Cerebellar cortex (tissue), 1 donor: ENCODE measurements at regions not wholly inside any gene's neighbourhood (a gene's known extent, or its start where the extent isn't known, plus 50 kb on each side); places are given as distances from the start of the nearest gene placed in this dataset.
"Not testable (repeated sequence)": the region's sequence is repeated elsewhere in the genome, so short reads cannot be mapped to it uniquely, and the experiment has no call there.

Experiments
- DNase-seq: peaks from one replicate; pipeline ENCODE4 v3.0.0-alpha.2; 2015; ENCODE audit warnings: low spot score

DNA sequence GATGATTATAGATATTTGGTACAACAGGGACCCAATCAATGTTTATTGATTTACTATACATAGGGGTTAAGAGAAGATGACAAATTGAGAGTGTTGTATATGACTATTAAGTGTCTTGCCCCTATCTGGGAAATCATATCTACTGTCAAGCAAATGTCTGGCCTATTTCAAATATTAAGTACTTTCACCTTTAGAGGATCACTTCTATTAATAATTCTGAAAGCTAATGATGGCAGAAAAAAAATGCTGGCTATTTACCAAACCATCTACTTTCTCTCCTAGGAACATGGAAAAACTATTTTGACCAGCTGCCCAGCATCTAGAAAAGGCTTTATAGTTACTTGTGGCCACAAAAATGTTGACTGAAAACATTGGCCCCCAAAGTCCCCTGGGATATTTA lies 632.3 kb upstream of the ZNF385D start:
- no peak for DNase-seq

DNA sequence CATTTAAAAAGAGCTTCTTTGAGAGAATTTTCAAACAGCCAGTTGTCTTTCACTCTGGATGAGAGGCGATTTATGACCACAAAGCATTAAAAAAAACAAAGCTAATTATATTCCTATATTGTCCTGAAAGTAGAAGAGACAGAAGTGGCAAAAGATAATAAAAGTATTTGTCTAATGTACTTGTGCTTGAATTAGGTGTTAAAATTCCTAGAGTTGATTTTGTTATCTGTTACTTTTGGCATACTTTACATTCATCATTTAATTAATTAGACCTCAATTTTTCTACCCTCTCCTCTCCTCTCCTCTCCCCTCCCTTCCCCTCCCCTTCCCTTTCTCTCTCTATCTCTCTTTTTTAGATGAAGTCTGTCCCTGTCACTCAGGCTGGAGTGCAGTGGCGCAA lies 635.1 kb upstream of the ZNF385D start:
- no peak for DNase-seq

DNA sequence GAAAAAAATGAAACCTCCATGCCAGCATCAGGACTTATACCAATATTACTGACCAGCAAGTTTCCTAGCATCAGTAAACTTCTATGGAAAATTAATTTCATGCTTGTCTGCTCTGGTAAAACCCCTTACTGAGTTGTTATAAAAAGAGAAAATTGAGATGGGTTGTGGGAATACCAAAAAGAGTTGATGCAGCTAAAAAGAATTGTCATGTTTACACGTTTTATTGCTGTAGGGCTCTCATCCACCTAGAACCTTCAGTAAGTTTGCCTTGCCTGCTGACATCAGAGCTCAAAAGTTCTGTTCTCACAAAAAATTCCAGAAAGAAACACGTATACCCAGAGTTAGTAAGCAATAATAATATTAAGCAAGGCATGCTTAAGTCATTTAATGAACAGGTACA lies 641.3 kb upstream of the ZNF385D start:
- DNase-seq, result peak; percentile 61

DNA sequence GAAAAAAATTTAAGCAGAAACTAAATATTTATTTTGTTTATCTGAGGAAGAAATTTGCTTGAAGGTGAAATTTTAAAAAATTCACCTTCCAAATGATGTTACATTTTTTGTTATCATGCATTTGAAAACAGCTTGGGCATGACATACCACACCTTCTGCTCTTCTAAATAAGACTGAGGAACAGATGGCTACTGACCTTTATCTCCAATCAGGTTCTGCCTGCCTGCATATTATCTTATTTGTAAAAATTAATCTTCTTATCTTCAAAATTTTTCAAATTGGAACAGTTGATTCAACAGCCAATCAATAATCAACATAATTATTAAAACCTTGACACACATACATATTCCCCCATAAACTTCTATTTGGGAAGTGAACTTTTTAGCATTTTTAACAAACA lies 641.8 kb upstream of the ZNF385D start:
- peak; percentile 90 for DNase-seq

DNA sequence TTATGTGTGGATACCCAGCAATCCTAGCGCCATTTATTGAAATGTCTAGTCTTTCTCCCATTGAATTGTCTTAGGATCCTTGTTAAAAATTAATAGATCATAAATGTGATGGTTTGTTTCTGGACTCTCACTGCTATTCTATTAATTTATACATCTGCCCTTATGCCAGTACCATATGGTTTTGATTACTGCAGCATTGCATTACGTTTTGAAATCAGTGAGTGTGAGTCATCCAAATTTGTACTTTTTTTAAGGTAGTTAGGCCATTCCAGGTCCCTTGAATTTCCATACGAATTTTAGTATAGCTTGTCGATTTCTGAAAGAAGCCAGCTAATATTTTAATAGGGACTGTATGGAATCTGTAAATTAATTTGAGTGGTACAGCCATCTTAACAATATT lies 648.6 kb upstream of the ZNF385D start:
- no peak for DNase-seq

DNA sequence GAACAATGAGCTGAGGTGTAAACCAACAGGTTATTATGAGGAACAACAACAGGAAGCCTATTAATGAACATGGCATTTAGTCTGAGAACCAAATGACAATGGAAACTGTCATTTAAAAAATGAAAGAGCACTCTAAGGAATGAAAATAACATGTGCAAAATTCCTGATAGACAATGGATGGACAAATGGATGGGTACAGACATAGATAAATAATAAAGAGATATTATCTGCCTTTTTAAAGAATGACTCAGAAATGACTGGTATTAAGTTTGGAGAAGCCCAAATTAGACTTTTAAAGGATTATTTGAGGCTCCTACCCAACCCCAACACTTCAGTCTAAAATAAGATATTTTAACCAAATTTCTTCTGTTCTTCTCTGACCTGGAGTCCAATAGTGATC lies 650.5 kb upstream of the ZNF385D start:
- no peak for DNase-seq

DNA sequence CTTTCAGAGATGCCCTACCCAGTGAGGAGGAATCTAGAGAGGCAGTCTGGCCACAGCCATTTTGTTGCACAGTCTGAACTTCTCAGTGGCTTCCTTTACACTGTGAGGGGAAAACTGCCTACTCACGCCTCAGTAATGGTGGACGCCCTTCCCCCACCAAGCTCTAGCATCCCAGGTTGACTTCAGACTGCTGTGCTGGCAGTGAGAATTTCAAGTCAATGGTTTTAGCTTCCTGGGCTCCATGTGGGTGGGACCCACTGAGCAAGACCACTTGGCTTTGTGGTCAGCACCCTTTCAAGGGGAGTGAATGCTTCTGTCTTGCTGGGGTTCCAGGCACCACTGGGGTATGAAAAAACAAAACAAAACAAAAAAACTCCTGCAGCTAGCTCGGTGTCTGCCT lies 663.2 kb upstream of the ZNF385D start:
- no peak for DNase-seq

DNA sequence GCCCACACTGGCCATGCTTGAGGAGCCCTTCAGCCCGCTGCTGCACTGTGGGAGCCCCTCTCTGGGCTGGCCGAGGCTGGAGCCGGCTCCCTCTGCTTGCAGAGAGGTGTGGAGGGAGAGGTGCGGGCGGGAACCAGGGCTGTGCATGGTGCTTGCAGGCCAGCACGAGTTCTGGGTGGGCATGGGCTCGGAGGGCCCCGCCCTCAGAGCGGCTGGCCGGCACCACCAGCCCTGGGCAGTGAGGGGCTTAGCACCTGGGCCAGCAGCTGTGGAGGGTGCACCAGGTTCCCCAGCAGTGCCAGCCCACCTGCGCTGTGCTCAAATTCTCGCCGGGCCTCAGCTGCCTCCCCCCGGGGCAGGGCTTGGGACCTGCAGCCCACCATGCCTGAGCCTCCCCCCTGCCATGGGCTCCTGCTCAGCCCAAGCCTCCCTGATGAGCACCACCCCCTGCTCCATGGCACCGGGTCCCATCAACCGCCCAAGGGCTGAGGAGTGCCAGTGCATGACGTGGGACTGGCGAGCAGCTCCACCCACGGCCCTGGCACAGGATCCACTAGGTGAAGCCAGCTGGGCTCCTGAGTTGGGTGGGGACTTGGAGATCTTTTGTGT lies 665.9 kb upstream of the ZNF385D start:
- not testable (repeated sequence) for DNase-seq

DNA sequence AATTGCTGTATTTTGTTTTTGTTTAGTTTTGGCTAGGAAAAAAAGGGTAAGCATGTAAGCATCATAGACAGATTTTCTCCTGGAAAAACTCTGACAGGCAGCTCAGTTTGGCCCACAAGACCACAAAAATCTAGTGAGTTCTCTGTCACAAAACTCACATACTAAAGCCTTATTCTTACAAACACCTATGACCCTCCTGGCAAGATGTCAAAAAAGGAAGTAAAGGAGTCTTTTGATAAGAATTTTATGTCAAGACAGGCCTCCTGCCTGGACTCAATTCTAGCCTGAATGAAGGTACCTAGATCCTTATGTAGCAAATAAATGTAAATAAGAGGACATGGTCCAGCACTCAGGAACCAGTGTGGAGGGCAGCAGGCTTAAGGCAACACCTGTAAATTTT lies 668.3 kb upstream of the ZNF385D start:
- no peak for DNase-seq

DNA sequence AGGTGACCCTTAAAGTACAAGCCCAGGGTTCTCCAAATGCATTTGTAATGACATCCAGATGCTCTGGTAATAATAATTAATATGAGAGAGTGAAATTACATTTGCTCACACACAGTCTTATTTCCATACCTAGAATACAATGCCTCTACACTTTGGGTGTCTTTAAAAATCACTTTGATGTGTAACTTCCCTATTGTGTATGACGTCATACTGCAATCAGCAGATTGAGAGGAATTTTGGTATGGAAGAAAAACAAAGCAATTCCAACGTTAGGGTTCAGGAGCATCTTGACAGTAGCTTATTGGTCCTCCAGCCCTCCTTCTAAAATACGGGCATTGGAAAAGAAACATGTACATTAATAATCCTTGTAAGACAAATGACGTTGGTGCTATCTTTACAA lies 670.6 kb upstream of the ZNF385D start:
- no peak for DNase-seq

DNA sequence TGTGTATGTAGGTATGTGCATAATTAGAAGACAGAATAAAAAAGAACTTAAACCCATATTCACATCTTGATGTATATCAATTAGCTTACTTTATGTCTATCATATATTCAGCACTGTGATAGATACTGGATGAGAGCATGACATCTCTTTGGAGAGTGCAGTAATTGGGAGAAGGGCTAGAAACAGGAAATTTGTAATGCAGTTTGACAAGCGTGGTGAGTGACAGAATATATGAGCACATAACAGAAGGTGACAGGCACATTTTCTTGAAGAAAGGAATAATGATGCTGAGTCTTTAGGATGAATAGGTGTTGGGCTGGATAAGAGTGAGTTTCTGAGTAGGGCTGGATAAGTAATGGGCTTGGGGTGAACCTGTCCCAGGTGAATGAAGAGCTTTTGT lies 680.3 kb upstream of the ZNF385D start:
- DNase-seq, result no peak

DNA sequence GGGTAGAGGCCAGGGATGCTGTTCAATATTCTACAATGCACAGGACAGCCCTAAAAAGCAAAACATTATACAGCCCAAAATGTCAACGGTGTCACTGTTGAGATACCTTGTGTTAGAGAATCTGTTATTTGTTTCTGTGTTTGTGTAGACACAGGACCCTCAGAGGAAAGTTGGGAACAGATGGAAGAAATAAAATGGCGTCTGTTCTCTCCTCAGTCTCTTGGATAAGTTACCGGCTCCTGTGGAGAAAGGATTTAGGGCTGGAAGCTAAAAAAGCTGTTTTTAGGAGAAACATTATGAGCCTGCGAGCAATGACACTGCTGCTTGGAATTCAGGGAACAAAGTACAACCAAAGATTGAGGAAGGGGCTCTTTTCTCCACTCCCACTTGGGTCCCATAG lies 688.6 kb upstream of the ZNF385D start:
- DNase-seq, result peak; percentile 86

DNA sequence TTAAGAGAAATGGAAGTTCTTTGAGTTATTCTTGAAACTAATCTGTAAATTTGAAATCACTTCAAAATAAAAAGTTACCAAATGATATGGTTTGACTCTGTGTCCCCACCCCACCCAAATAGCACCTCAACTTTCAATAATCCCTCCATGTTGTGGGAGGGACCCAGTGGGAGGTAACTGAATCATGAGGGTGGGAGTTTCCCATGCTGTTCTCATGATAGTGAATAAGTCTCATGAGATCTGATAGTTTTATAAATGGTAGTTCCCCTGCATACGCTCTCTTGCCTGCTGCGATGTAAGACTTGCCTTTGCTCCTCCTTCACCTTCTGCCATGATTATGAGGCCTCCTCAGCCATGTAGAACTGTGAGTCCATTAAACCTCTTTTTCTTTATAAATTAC lies 690.7 kb upstream of the ZNF385D start:
- no peak for DNase-seq

DNA sequence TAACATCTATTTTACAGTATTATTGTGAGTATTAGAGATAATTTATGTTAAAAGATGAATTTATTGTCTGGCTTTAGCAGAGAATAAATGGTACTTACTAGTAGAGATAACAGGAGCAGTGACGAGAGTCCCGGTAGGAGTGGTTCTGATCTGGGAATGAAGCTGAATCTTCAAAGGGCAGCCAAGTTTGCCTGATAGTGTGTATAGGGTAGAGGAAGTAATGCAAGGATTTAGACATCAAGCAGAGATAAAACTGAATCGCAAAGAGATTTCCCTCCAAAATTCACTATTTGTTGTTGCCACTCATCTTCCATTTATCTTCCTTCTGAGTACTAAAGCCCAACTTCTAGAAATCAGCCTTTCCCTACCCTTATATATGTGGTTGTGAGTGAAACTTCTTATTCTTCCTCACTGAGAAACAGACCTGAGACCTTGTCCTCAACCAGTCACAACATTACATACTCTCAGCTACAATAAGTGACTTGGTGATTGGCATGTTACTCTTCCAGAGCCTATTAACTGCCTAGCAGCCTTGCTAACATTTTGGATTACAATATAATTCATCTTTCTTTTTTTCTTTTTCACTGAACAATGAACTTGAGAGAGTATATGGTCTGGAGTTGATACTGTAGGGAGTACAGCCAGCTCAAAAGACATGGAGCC lies 692.7 kb upstream of the ZNF385D start:
- no peak for DNase-seq

DNA sequence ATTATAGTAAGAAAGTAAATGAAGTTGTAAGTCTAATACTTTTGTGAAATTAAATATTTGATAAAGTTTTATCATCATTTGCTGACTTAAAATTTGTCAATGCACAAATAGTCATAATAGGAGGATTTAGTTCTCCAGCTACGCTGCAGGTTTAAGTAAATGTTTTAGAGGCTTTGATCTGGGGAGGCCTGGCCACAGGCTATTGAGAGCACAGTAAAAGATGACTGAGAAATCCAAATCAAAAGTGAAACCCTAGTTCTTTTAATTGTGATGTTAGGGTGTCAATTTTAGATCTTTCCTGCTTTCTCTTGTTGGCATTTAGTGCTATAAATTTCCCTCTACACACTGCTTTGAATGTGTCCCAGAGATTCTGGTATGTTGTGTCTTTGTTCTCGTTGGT lies 694.3 kb upstream of the ZNF385D start:
- DNase-seq, result not testable (repeated sequence)

DNA sequence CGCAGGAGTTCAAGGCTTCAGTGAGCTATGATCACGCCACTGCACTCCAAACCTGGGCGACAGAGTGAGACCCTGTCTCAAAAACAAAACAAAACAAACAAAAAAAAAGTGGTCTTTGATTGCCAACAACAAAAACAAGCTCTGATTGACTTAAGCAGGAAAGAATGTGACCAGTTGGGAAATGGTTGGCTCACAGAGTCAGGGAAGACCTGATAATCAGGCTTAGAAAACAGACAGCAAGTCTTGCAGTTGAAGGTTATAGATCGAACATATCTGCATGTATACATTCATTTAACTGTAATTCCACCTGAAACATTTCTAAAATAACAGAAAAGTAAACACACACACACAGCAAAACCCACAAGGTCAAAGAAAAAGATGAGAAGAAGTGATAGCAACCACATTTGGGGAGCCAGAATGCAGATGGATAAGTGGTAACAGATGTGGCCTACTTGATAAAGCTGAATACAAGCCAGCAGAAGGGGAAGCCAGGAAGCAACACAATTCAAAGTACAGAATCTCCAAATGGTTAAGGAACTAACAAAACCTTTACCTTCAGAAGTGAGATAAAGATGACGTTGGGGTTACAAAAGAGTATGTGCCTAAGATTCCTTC lies 699.9 kb upstream of the ZNF385D start:
- peak; percentile 56 for DNase-seq

DNA sequence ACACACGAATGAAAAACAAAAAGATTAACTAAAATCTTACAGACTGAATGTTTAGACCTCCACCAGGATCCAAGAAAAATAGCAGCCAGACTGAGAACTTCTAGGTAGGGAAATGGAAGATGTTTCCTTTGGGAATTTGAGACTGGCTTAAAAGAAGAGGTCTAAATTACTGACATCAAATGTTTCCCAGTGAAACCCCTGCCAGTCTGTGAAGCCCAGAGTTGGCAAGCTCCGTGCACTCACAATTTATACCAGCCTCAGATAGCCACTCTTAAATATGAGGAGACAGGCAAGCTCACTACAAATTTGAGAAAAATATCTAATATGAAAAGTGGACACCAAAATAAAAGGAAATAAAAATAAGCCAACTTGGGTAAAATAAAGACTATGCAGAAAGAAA lies 700.5 kb upstream of the ZNF385D start:
- peak; percentile 61 for DNase-seq

DNA sequence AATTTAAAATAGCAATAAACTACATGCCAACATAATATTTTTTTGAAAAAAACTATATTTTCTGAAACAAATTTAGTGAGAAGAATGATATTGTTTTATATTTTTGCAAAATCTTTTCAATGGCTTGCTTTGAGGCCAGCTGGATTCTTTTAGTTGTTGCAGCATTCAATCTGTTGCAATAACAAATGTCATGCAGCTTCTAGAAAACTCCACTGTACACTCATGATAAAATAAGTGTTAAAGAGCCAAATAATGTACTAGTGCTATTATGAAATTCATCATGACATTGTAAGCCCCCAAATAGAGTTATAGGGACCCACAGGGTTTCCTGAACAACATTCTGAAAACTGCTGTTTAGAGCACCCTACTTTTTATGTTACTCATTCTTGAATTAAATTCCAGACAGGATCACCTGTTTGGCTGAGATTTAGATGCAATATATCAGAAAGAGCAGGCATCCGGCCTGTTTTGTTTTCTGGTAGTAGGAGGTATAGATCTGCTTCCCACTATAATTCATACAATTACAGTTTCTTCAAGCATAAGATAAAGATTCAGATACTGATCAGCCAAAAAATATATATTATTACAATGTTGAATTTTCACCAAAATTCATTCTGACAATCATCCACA lies 703.0 kb upstream of the ZNF385D start:
- DNase-seq, result no peak

DNA sequence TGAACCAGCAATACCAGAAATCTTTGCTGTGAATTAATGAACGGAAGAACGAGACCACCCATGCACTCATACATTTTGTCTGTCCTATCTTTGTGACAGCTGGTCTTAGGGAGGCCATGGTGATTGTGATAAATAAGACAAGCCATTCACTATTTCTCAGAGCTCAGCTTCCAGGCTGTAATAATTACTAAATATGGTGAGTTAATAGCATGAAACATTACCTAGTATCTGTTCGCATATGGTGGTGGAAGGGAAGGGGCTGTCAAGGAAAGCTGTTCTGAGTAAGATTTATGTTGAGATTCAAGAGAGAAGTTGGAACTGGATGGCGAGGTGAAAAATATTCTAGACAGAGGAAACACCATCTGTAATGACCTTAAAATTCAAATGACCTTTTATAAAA lies 719.0 kb upstream of the ZNF385D start:
- DNase-seq, result no peak

DNA sequence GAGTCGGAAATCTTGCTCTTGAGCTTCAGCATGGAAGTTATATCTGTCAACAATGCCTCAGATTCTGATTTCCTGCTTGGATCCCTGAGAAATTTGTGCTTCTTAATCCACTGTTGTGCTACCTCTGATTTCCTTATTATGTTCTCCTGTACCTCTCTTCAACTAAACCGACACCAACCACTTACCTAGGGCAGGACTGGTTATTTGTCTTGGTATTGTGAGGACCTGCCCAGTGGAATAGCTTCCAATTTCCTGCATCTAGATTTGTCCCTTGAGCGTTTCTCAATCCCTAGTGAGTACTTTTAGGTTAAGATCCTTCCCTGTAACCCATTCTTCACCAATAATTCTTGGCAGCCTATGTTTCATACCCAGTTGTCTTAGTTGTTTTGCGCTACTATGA lies 720.5 kb upstream of the ZNF385D start:
- no peak for DNase-seq

DNA sequence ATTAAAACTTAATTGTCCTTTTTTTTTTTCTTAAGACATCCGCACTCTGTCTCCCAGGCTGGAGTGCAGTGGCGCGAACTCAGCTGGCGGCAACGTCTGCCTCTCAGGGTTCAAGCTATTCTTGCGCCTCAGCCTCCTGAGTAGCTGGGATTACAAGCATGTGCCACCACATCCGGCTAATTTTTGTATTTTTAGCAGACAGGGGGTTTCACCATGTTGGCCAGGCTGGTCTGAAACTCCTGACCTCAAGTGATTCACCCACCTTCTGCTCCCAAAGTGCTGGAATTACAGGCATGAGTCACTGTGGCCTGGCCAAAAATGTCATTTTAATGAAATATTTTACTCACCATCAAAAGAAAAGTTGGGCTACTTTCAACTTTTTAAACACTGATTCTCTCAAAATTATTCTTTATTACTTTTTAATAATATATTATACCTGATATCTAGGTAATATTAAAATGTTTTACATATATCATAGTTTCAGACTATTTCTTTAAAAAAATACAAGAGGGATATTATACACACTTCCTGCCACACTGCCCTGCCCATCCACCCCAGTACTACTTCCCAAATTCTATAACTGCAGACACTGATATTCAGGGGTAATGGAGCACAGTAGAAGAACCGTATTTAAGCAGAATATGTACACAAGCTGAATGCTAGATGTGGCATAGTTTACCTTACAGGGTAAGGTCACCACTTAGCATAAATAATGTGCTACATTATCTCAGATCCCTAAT lies 723.9 kb upstream of the ZNF385D start:
- no peak for DNase-seq

DNA sequence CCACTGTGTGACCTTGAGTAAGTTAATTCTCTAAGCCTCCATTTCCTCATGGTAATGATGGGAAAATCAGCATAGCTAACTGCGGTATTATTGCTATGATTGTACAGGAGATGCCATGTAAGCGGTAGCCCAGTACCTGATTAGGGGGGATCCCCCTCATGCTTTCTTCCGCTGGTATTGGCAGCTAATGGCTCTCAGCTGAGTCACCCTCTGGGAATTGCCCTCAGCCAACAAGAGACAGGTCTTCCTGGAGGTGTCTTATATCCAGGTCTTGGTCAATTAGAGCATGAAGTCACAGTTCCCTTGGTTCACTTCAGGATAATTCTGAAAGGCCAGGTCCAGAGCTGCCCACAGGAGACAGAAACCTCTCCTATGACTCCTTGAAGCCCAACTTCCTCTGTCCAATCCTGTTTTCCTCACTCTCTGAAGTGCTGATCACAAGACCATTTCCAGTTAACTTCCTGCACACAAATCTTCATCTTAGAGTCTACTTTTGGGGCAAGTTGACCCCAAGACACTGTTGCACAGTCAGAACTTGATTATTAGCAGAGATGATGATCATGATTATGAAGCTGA lies 724.7 kb upstream of the ZNF385D start:
- no peak for DNase-seq
